Lower lobe of right lung (tissue), 2 donors: ENCODE measurements at regions not wholly inside any gene's neighbourhood (a gene's known extent, or its start where the extent isn't known, plus 50 kb on each side); places are given as distances from the start of the nearest gene placed in this dataset.

Experiments
- ATAC-seq, 2 donors: fragments of 200-7000 bp; cut with Tn5 transposase; one replicate each; pipeline ENCODE4 v1.9.1; 2020 to 2022; ENCODE audit warnings: mild to moderate bottlenecking in 2 of 2, moderate library complexity in 2 of 2
- DNase-seq: peaks from one replicate; pipeline ENCODE4 v3.0.0-alpha.2; 2020
- H3K27ac ChIP-seq: fragments of 200-600 bp; one replicate; pipeline ENCODE4 v1.8.0; 2022
- H3K27me3 ChIP-seq: fragments of 200-600 bp; one replicate; pipeline ENCODE4 v1.8.0; 2022; ENCODE audit warnings: low read depth
- H3K36me3 ChIP-seq: fragments of 200-600 bp; one replicate; pipeline ENCODE4 v1.8.0; 2022; ENCODE audit warnings: mild to moderate bottlenecking
- H3K4me1 ChIP-seq: fragments of 200-600 bp; one replicate; pipeline ENCODE4 v1.8.0; 2022
- H3K4me3 ChIP-seq: fragments of 200-600 bp; one replicate; pipeline ENCODE4 v1.8.0; 2022; ENCODE audit warnings: mild to moderate bottlenecking
- H3K9me3 ChIP-seq: fragments of 200-600 bp; one replicate; pipeline ENCODE4 v1.8.0; 2022
- CTCF ChIP-seq: fragments of 200-600 bp; IDR thresholded peaks from one replicate; pipeline ENCODE4 v1.8.0; 2022; ENCODE audit warnings: antibody characterized with exemption, mild to moderate bottlenecking
- intact Hi-C: fragments of 100-400 bp; cut with DNase I; formaldehyde crosslinking; loops from one replicate; pipeline ENCODE4 v1.11.0; 2022
- donor health status: DM: no; HTN: yes; CAD: no; lungs with severe emphysema.

- no peaks in the 10 kb centered on the region for H3K27me3 ChIP-seq
- DNase-seq (no peak), ATAC-seq (no peak)
- H3K9me3 ChIP-seq = peaks cover 10% of the 10 kb centered on the region
- intact Hi-C loops = no loop called here
- no peak for TF ChIP-seq CTCF
- H3K36me3 ChIP-seq = no peaks in the 10 kb centered on the region
- H3K4me1 ChIP-seq = no peaks in the 10 kb centered on the region
- no peak overlapping the region for H3K27ac ChIP-seq
- no peak overlapping the region for H3K4me3 ChIP-seq
Measured at GRCh38 chr4:126233483-126233882, 918.7 kb downstream of the FAT4 start.

- H3K27ac ChIP-seq = no peak overlapping the region
- no peaks in the 10 kb centered on the region for H3K36me3 ChIP-seq
- TF ChIP-seq CTCF = no peak
- DNase-seq (no peak), ATAC-seq (no peak)
- H3K4me1 ChIP-seq = no peaks in the 10 kb centered on the region
- no peak overlapping the region for H3K4me3 ChIP-seq
- no peaks in the 10 kb centered on the region for H3K27me3 ChIP-seq
- intact Hi-C loops = no loop called here
- peaks cover 10% of the 10 kb centered on the region for H3K9me3 ChIP-seq
Measured at GRCh38 chr4:126238013-126238412, 923.3 kb downstream of the FAT4 start.

GRCh38 chr4:126241634-126242033, 926.9 kb downstream of the FAT4 start:
- H3K9me3 ChIP-seq = no peaks in the 10 kb centered on the region
- H3K36me3 ChIP-seq = no peaks in the 10 kb centered on the region
- no peaks in the 10 kb centered on the region for H3K4me1 ChIP-seq
- H3K4me3 ChIP-seq = no peak overlapping the region
- DNase-seq (no peak), ATAC-seq (no peak)
- H3K27ac ChIP-seq = no peak overlapping the region
- intact Hi-C loops = no loop called here
- no peak for TF ChIP-seq CTCF
- H3K27me3 ChIP-seq = no peaks in the 10 kb centered on the region

- H3K36me3 ChIP-seq = no peaks in the 10 kb centered on the region
- no peaks in the 10 kb centered on the region for H3K4me1 ChIP-seq
- H3K27ac ChIP-seq = no peak overlapping the region
- intact Hi-C loops = no loop called here
- TF ChIP-seq CTCF = no peak
- no peaks in the 10 kb centered on the region for H3K9me3 ChIP-seq
- no peaks in the 10 kb centered on the region for H3K27me3 ChIP-seq
- no peak overlapping the region for H3K4me3 ChIP-seq
- no peak for DNase-seq
- ATAC-seq = peak in 1 of 2 donors; percentile 19
Measured at GRCh38 chr4:126242679-126243390, 928.1 kb downstream of the FAT4 start.

GRCh38 chr4:126247409-126247808, 932.7 kb downstream of the FAT4 start:
- H3K27ac ChIP-seq = no peak overlapping the region
- TF ChIP-seq CTCF = no peak
- H3K9me3 ChIP-seq = no peaks in the 10 kb centered on the region
- intact Hi-C loops = no loop called here
- no peak for DNase-seq
- no peaks in the 10 kb centered on the region for H3K27me3 ChIP-seq
- H3K4me3 ChIP-seq = no peak overlapping the region
- H3K36me3 ChIP-seq = no peaks in the 10 kb centered on the region
- no peaks in the 10 kb centered on the region for H3K4me1 ChIP-seq
- ATAC-seq = no peak
